Hepatocyte (in vitro differentiated cells): ENCODE measurements at regions not wholly inside any gene's neighbourhood (a gene's known extent, or its start where the extent isn't known, plus 50 kb on each side); places are given as distances from the start of the nearest gene placed in this dataset.

Source experiments
- DNase-seq: peaks from one replicate; pipeline ENCODE4 v3.0.0-alpha.2; 2016; ENCODE audit warnings: low spot score
- H2AFZ ChIP-seq: fragments of 200-600 bp; sonication (generic); 2 replicates; pipeline ENCODE4 v1.6.0; 2016; ENCODE audit warnings: antibody characterized with exemption, mild to moderate bottlenecking
- H3K27ac ChIP-seq: fragments of 200-600 bp; sonication (generic); 2 replicates; pipeline ENCODE4 v1.5.1; 2016; ENCODE audit warnings: mild to moderate bottlenecking
- H3K27me3 ChIP-seq: fragments of 200-600 bp; sonication (generic); 2 replicates; pipeline ENCODE4 v1.6.1; 2016
- H3K36me3 ChIP-seq: fragments of 200-600 bp; sonication (generic); replicated peaks from 2 replicates; pipeline ENCODE4 v1.5.1; 2016; ENCODE audit warnings: low read depth; ENCODE audit not compliant: insufficient read depth
- H3K4me1 ChIP-seq: fragments of 200-600 bp; sonication (generic); 2 replicates; pipeline ENCODE4 v1.5.1; 2016; ENCODE audit warnings: mild to moderate bottlenecking, moderate library complexity; ENCODE audit not compliant: insufficient read depth
- H3K4me2 ChIP-seq: fragments of 200-600 bp; sonication (generic); 2 replicates; pipeline ENCODE4 v1.6.0; 2016
- H3K4me3 ChIP-seq: fragments of 200-600 bp; sonication (generic); 2 replicates; pipeline ENCODE4 v1.5.1; 2016; ENCODE audit warnings: mild to moderate bottlenecking
- H3K79me2 ChIP-seq: fragments of 200-600 bp; sonication (generic); 2 replicates; pipeline ENCODE4 v1.6.0; 2017; ENCODE audit warnings: mild to moderate bottlenecking
- H3K9me2 ChIP-seq: fragments of 200-600 bp; sonication (generic); replicated peaks from 2 replicates; pipeline ENCODE4 v1.6.0; 2017; ENCODE audit warnings: mild to moderate bottlenecking; ENCODE audit not compliant: insufficient read depth
- H3K9me3 ChIP-seq: fragments of 200-600 bp; sonication (generic); 2 replicates; pipeline ENCODE4 v1.5.1; 2016; ENCODE audit warnings: low read depth, mild to moderate bottlenecking
- H4K20me1 ChIP-seq: fragments of 200-600 bp; sonication (generic); 2 replicates; pipeline ENCODE4 v1.6.0; 2016; ENCODE audit warnings: mild to moderate bottlenecking; ENCODE audit not compliant: insufficient read depth, poor library complexity, severe bottlenecking
- EZH2 ChIP-seq: fragments of 200-600 bp; sonication (generic); IDR thresholded peaks from 2 replicates; pipeline ENCODE4 v1.6.1; 2016; ENCODE audit warnings: antibody characterized with exemption, mild to moderate bottlenecking, borderline replicate concordance
- EZH2phosphoT487 ChIP-seq: fragments of 200-600 bp; sonication (generic); IDR thresholded peaks from one replicate; pipeline ENCODE4 v1.6.1; 2018; ENCODE audit warnings: antibody characterized with exemption, mild to moderate bottlenecking, low read depth, moderate library complexity; ENCODE audit not compliant: unreplicated experiment, severe bottlenecking
- WGBS: methylation state at CpG from one replicate; pipeline ENCODE4 v1.1.6; 2016; ENCODE audit warnings: low lambda C conversion rate; ENCODE audit errors: missing lambda C conversion rate; 5-methylcytosine and 5-hydroxymethylcytosine counted together
- TF ChIP-seq, protein P1 (sequence below): fragments of 200-600 bp; sonication (generic); IDR thresholded peaks from 2 replicates; pipeline ENCODE4 v1.5.1; 2016; ENCODE audit warnings: antibody characterized with exemption, mild to moderate bottlenecking; ENCODE audit not compliant: poor library complexity

DNA sequence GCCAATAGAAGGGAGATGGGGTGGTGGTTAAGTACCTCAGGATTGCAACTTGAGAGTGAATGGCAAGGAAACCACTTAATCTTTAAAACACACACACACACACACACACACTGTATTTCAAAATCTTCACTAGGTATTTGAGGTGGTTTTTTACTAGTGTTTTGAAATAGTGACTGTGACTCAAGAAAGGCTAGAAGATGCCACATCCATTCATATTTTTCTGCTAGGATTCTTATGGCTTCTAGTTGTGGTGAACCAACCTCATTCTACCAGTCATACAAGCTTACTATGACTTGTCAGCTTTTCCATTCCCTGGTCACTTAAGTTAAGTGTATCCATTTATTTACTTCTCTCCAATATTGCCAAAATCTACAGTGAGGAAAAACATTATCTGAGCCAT lies 519.4 kb upstream of the JAG1 start:
- TF ChIP-seq EZH2phosphoT487 (no peak), EZH2 (no peak)
- TF ChIP-seq, protein P1, sequence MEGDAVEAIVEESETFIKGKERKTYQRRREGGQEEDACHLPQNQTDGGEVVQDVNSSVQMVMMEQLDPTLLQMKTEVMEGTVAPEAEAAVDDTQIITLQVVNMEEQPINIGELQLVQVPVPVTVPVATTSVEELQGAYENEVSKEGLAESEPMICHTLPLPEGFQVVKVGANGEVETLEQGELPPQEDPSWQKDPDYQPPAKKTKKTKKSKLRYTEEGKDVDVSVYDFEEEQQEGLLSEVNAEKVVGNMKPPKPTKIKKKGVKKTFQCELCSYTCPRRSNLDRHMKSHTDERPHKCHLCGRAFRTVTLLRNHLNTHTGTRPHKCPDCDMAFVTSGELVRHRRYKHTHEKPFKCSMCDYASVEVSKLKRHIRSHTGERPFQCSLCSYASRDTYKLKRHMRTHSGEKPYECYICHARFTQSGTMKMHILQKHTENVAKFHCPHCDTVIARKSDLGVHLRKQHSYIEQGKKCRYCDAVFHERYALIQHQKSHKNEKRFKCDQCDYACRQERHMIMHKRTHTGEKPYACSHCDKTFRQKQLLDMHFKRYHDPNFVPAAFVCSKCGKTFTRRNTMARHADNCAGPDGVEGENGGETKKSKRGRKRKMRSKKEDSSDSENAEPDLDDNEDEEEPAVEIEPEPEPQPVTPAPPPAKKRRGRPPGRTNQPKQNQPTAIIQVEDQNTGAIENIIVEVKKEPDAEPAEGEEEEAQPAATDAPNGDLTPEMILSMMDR = no peak
- no peak overlapping the region for H3K27ac ChIP-seq

DNA sequence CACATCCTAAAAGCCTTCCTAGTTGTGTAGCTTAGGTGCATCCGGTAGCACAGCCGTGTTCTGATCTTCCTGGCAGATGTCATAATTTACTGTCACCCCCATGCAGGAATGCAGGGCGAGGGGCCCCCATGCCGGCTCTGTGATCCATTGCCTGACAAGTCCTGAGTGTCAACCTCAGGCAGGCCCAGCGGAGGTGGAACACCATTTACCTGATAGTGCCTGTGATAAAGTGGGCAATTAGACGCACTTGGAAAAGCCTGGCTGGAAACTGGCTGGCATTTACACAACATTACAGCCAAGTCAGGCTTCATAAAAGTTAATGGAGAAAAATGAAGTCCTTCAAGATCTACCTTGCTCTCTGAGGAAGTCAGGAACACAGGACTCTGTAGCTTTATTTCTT lies 521.4 kb upstream of the JAG1 start:
- Histone ChIP-seq H3K4me3 (no peak overlapping the region), H2AFZ (no peak overlapping the region), H3K27ac (peak overlapping the region; percentile 7), H3K4me2 (no peak overlapping the region), H4K20me1 (no peaks in the 10 kb centered on the region), H3K79me2 (no peaks in the 10 kb centered on the region), H3K9me3 (no peaks in the 10 kb centered on the region), H3K4me1 (peaks cover 9% of the 10 kb centered on the region), H3K27me3 (no peaks in the 10 kb centered on the region), H3K9me2 (no peaks in the 10 kb centered on the region), H3K36me3 (no peaks in the 10 kb centered on the region)
- TF ChIP-seq EZH2phosphoT487 (no peak), EZH2 (no peak)
- 39% methylated on average over 6 of the region's 6 CpGs for WGBS
- DNase-seq = peak; percentile 15

More for the DNA sequence above, 519.4 kb upstream of the JAG1 start:
- Histone ChIP-seq H3K27me3 (no peaks in the 10 kb centered on the region), H2AFZ (no peak overlapping the region), H3K9me2 (no peaks in the 10 kb centered on the region), H3K4me3 (no peak overlapping the region), H4K20me1 (no peaks in the 10 kb centered on the region), H3K36me3 (no peaks in the 10 kb centered on the region), H3K4me1 (peaks cover 9% of the 10 kb centered on the region), H3K9me3 (no peaks in the 10 kb centered on the region), H3K79me2 (no peaks in the 10 kb centered on the region), H3K4me2 (no peak overlapping the region)
- DNase-seq = no peak

DNA sequence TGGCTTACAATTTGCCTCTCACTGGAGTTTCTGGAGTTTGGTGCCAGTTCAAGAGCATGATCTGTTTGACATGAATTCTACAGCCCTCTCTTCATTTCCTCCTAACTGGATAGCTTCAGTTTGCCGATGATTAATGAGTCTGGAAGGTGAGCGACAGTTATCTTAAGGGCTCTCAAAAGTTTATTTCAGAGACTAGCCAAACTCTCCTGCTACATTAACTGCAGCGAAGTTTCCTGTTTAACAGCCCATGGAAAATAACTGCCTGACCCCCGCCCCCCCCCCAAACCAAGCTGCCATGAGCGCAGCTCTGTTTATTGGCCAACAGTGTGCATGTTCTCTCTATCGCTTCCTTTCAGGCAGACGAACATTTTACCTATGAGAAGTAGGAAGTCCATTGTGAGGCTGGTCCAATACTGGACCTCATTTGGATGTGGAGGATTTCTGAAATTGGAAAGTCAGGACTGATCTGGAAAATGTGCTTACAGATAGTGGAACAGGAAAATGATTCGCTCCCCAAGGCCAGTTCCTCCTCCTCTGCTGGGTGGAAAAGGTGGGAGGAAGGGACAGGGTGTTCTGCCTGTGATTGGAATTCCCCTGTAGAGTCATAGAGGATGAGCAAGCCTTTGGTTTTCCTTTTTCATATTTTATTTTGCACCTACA lies 522.2 kb upstream of the JAG1 start:
- no peaks in the 10 kb centered on the region for H3K79me2 ChIP-seq
- H3K4me3 ChIP-seq = no peak overlapping the region
- H3K9me2 ChIP-seq = no peaks in the 10 kb centered on the region
- no peaks in the 10 kb centered on the region for H3K27me3 ChIP-seq
- H2AFZ ChIP-seq = peak overlapping the region; percentile 11
- H3K36me3 ChIP-seq = no peaks in the 10 kb centered on the region
- no peak for DNase-seq
- WGBS = 64% methylated on average over 8 of the region's 8 CpGs
- peaks cover 9% of the 10 kb centered on the region for H3K4me1 ChIP-seq
- peak overlapping the region; percentile 7 for H3K27ac ChIP-seq
- H3K9me3 ChIP-seq = no peaks in the 10 kb centered on the region
- TF ChIP-seq EZH2 = no peak
- TF ChIP-seq EZH2phosphoT487 = no peak
- TF ChIP-seq, protein P1 = no peak
- no peak overlapping the region for H3K4me2 ChIP-seq
- H4K20me1 ChIP-seq = no peaks in the 10 kb centered on the region

DNA sequence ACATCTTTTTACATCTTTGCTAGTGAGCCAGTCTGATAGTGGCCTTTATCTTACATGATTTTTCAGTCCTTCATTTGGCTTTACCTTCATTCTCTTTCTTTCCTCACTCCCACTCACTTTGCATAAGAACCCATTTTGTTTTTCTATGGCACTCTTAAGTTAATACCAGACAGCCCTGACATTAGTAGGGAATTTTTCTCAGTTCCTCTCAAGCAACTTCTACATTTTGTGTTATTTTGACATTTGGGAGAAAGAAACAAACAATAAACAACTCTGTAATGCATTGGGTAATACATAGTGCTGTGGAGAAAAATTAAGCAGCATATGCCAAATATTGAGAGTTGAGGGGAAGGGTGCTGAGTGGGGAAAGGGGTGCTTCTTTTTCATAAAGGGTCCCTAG lies 524.1 kb upstream of the JAG1 start:
- H3K36me3 ChIP-seq = no peaks in the 10 kb centered on the region
- no peak overlapping the region for H2AFZ ChIP-seq
- H3K4me1 ChIP-seq = peaks cover 9% of the 10 kb centered on the region
- H4K20me1 ChIP-seq = no peaks in the 10 kb centered on the region
- DNase-seq = no peak
- no peaks in the 10 kb centered on the region for H3K9me2 ChIP-seq
- no peaks in the 10 kb centered on the region for H3K9me3 ChIP-seq
- H3K4me2 ChIP-seq = no peak overlapping the region
- no peaks in the 10 kb centered on the region for H3K27me3 ChIP-seq
- H3K79me2 ChIP-seq = no peaks in the 10 kb centered on the region
- no peak for TF ChIP-seq EZH2phosphoT487
- TF ChIP-seq EZH2 = no peak
- TF ChIP-seq, protein P1 = no peak
- no peak overlapping the region for H3K27ac ChIP-seq
- H3K4me3 ChIP-seq = no peak overlapping the region
